HEK293 (cell line): ENCODE measurements at regions not wholly inside any gene's neighbourhood (a gene's known extent, or its start where the extent isn't known, plus 50 kb on each side); places are given as distances from the start of the nearest gene placed in this dataset.

Source experiments
- CTCF ChIA-PET: fragments of 350-600 bp; formaldehyde crosslinking; extraction: SDS; loops from one replicate; lab custom pipeline; 2021; ENCODE audit warnings: antibody characterized with exemption; lab: Yijun Ruan, JAX
- POLR2A ChIA-PET: fragments of 300-600 bp; formaldehyde crosslinking; extraction: SDS; loops from one replicate; lab custom pipeline; 2020; ENCODE audit warnings: antibody characterized with exemption, inconsistent platforms; lab: Yijun Ruan, JAX
- H3K27ac ChIP-seq: fragments of 200-500 bp; sonication (Bioruptor generic); 2 replicates; pipeline ENCODE4 v1.5.1; 2014; ENCODE audit warnings: low read depth, low read length, control low read depth, inconsistent platforms; ENCODE audit errors: extremely low read depth
- H3K36me3 ChIP-seq, 2 experiments: fragments of 200-500 bp in 1 of 2; sonication (Bioruptor generic) in 1 of 2; 1 replicate in 1 of 2; 2 replicates in 1 of 2; pipeline ENCODE4 v1.5.1; 2014 to 2017; ENCODE audit warnings: inconsistent platforms in 2 of 2, low read length in 2 of 2; ENCODE audit not compliant: control insufficient read depth in 2 of 2, insufficient read depth in 1 of 2
- H3K4me1 ChIP-seq: fragments of 200-500 bp; sonication (Bioruptor generic); 2 replicates; pipeline ENCODE4 v1.5.1; 2014; ENCODE audit warnings: mild to moderate bottlenecking, low read length, inconsistent platforms; ENCODE audit not compliant: control insufficient read depth, insufficient read depth
- H3K4me3 ChIP-seq: 2 replicates; pipeline ENCODE4 v1.5.1; 2011; ENCODE audit warnings: low read depth, mild to moderate bottlenecking, control low read depth, low read length, moderate library complexity
- H3K9me3 ChIP-seq: fragments of 200-500 bp; sonication (Bioruptor generic); 2 replicates; pipeline ENCODE4 v1.5.1; 2014; ENCODE audit warnings: low read depth, low read length, inconsistent platforms; ENCODE audit not compliant: control insufficient read depth, insufficient read depth
- BCL11B ChIP-seq: fragments of 450-650 bp; formaldehyde crosslinking; IDR thresholded peaks from 2 replicates; pipeline ENCODE4 v1.5.1; 2016; ENCODE audit warnings: low read depth, missing biosample characterization, missing genetic modification characterization
- EGR2 ChIP-seq: fragments of 450-650 bp; formaldehyde crosslinking; IDR thresholded peaks from 2 replicates; pipeline ENCODE4 v1.5.1; 2016; ENCODE audit warnings: low read depth, missing biosample characterization, missing genetic modification characterization
- KLF7 ChIP-seq: fragments of 450-650 bp; formaldehyde crosslinking; IDR thresholded peaks from 2 replicates; pipeline ENCODE4 v1.5.1; 2016; ENCODE audit warnings: missing biosample characterization, missing genetic modification characterization, borderline replicate concordance
- PRDM10 ChIP-seq: fragments of 450-650 bp; formaldehyde crosslinking; IDR thresholded peaks from 2 replicates; pipeline ENCODE4 v1.5.1; 2016; ENCODE audit warnings: missing biosample characterization, missing genetic modification characterization
- ZBTB1 ChIP-seq: fragments of 450-650 bp; formaldehyde crosslinking; IDR thresholded peaks from 2 replicates; pipeline ENCODE4 v1.5.1; 2016; ENCODE audit warnings: missing biosample characterization, missing genetic modification characterization
- ZBTB44 ChIP-seq: fragments of 450-650 bp; IDR thresholded peaks from 2 replicates; pipeline ENCODE4 v1.5.1; 2018; ENCODE audit warnings: missing biosample characterization, mild to moderate bottlenecking, missing genetic modification characterization
- ZBTB49 ChIP-seq: fragments of 450-650 bp; formaldehyde crosslinking; IDR thresholded peaks from 2 replicates; pipeline ENCODE4 v1.5.1; 2016; ENCODE audit warnings: missing biosample characterization, missing genetic modification characterization, low read depth
- ZNF10 ChIP-seq: fragments of 450-650 bp; formaldehyde crosslinking; IDR thresholded peaks from 2 replicates; pipeline ENCODE4 v1.5.1; 2017; ENCODE audit warnings: missing biosample characterization, missing genetic modification characterization
- ZNF133 ChIP-seq: fragments of 450-650 bp; formaldehyde crosslinking; IDR thresholded peaks from 2 replicates; pipeline ENCODE4 v1.5.1; 2016; ENCODE audit warnings: missing biosample characterization, missing genetic modification characterization
- ZNF148 ChIP-seq: fragments of 450-650 bp; formaldehyde crosslinking; IDR thresholded peaks from 2 replicates; pipeline ENCODE4 v1.5.0; 2017; ENCODE audit warnings: missing biosample characterization, missing genetic modification characterization, borderline replicate concordance
- ZNF157 ChIP-seq: fragments of 450-650 bp; formaldehyde crosslinking; IDR thresholded peaks from 2 replicates; pipeline ENCODE4 v1.5.1; 2016; ENCODE audit warnings: missing biosample characterization, missing genetic modification characterization
- ZNF174 ChIP-seq: fragments of 450-650 bp; formaldehyde crosslinking; IDR thresholded peaks from 2 replicates; pipeline ENCODE4 v1.5.0; 2017; ENCODE audit warnings: missing biosample characterization, mild to moderate bottlenecking, missing genetic modification characterization
- ZNF292 ChIP-seq: fragments of 450-650 bp; formaldehyde crosslinking; IDR thresholded peaks from 2 replicates; pipeline ENCODE4 v1.5.1; 2016; ENCODE audit warnings: low read depth, missing biosample characterization, missing genetic modification characterization, borderline replicate concordance
- ZNF391 ChIP-seq: fragments of 450-650 bp; formaldehyde crosslinking; IDR thresholded peaks from 2 replicates; pipeline ENCODE4 v1.5.1; 2016; ENCODE audit warnings: low read depth, missing biosample characterization, missing genetic modification characterization, borderline replicate concordance
- ZNF449 ChIP-seq: fragments of 450-650 bp; formaldehyde crosslinking; IDR thresholded peaks from 2 replicates; pipeline ENCODE4 v1.5.1; 2017; ENCODE audit warnings: missing biosample characterization, mild to moderate bottlenecking, missing genetic modification characterization, moderate library complexity
- ZNF530 ChIP-seq: fragments of 450-650 bp; formaldehyde crosslinking; IDR thresholded peaks from 2 replicates; pipeline ENCODE4 v1.5.1; 2016; ENCODE audit warnings: low read depth, missing biosample characterization, missing genetic modification characterization
- ZNF580 ChIP-seq: fragments of 450-650 bp; formaldehyde crosslinking; IDR thresholded peaks from 2 replicates; pipeline ENCODE4 v1.5.1; 2016; ENCODE audit warnings: missing biosample characterization, missing genetic modification characterization
- ZNF621 ChIP-seq: fragments of 450-650 bp; formaldehyde crosslinking; IDR thresholded peaks from 2 replicates; pipeline ENCODE4 v1.5.1; 2017; ENCODE audit warnings: missing biosample characterization, missing genetic modification characterization
- ZNF664 ChIP-seq: fragments of 450-650 bp; formaldehyde crosslinking; IDR thresholded peaks from 2 replicates; pipeline ENCODE4 v1.5.1; 2016; ENCODE audit warnings: missing biosample characterization, missing genetic modification characterization
- ZSCAN16 ChIP-seq: fragments of 450-650 bp; formaldehyde crosslinking; IDR thresholded peaks from 2 replicates; pipeline ENCODE4 v1.5.1; 2016; ENCODE audit warnings: missing biosample characterization, missing genetic modification characterization

- no peak for TF ChIP-seq ZNF580 (tag by site-specific recombination)
These were observed 414.7 kb downstream of the TLE4 start (continued) for GRCh38 chr9:79986437-79986836.

GRCh38 chr9:79985772-79986171 is 414.0 kb downstream of the TLE4 start:
- Histone ChIP-seq H3K9me3 (no peaks in the 10 kb centered on the region), H3K4me3 (no peak overlapping the region), H3K36me3 (no peaks in the 10 kb centered on the region), H3K4me1 (no peaks in the 10 kb centered on the region), H3K27ac (no peak overlapping the region)
- TF ChIP-seq EGR2 (tag by site-specific recombination) (no peak), ZNF157 (tag by site-specific recombination) (no peak), ZNF530 (no peak), PRDM10 (tag by site-specific recombination) (no peak), ZNF133 (tag by site-specific recombination) (no peak), ZNF10 (no peak), ZNF664 (tag by site-specific recombination) (no peak), ZNF391 (tag by site-specific recombination) (no peak), ZNF449 (no peak), ZBTB49 (tag by site-specific recombination) (no peak), ZBTB1 (tag by site-specific recombination) (no peak), KLF7 (tag by site-specific recombination) (no peak), BCL11B (tag by site-specific recombination) (no peak), ZNF174 (no peak)
- POLR2A ChIA-PET, result no interaction called here
- CTCF ChIA-PET, result interaction anchor here (0.6 kb wide), 1 partner anchor 343 kb away, joined by 3 read pairs; no protein-coding TSS in a partner anchor

GRCh38 chr9:79985264-79985663 is 413.5 kb downstream of the TLE4 start:
- no peak overlapping the region for H3K4me3 ChIP-seq
- no peak overlapping the region for H3K27ac ChIP-seq
- CTCF ChIA-PET, result no interaction called here
- POLR2A ChIA-PET, result no interaction called here
- no peaks in the 10 kb centered on the region for H3K4me1 ChIP-seq
- H3K9me3 ChIP-seq, result no peaks in the 10 kb centered on the region
- no peak for TF ChIP-seq ZSCAN16
- no peak for TF ChIP-seq ZNF157 (tag by site-specific recombination)
- no peak for TF ChIP-seq ZNF621 (tag by site-specific recombination)
- TF ChIP-seq ZBTB44 (tag by site-specific recombination), result no peak
- no peak for TF ChIP-seq ZNF292 (tag by site-specific recombination)
- no peak for TF ChIP-seq ZNF148
- no peaks in the 10 kb centered on the region for H3K36me3 ChIP-seq
